ENCODE measurements at regions not wholly inside any gene's neighbourhood (a gene's known extent, or its start where the extent isn't known, plus 50 kb on each side); places are given as distances from the start of the nearest gene placed in this dataset.
"Not testable (repeated sequence)": the region's sequence is repeated elsewhere in the genome, so short reads cannot be mapped to it uniquely, and the experiment has no call there.

GRCh38 chr17:33929181-33929724, 325.8 kb upstream of the CCL2 start:
- Histone ChIP-seq H3K79me2 (ENCODE audit: control insufficient read depth, insufficient read depth, low read length, unreplicated experiment) (no peaks in the 10 kb centered on the region), H3K27ac (ENCODE audit: low read depth, low read length) (no peak overlapping the region), H3K4me1 (ENCODE audit: control insufficient read depth, insufficient read depth, low read length, unreplicated experiment) (no peaks in the 10 kb centered on the region), H3K27me3 (ENCODE audit: insufficient read depth, low read length) (no peaks in the 10 kb centered on the region), H2AFZ (ENCODE audit: low read length, unreplicated experiment) (no peak overlapping the region), H3K36me3 (ENCODE audit: insufficient read depth, low read length) (no peaks in the 10 kb centered on the region), H3K4me3 (ENCODE audit: low read depth, low read length) (no peak overlapping the region)

GRCh38 chr17:33931148-33931814, 323.8 kb upstream of the CCL2 start:
- H2AFZ ChIP-seq (ENCODE audit: low read length, unreplicated experiment); H3K4me1 ChIP-seq (ENCODE audit: control insufficient read depth, insufficient read depth, low read length, unreplicated experiment); H3K36me3 ChIP-seq (ENCODE audit: insufficient read depth, low read length); H3K79me2 ChIP-seq (ENCODE audit: control insufficient read depth, insufficient read depth, low read length, unreplicated experiment); H3K27ac ChIP-seq (ENCODE audit: low read depth, low read length); H3K27me3 ChIP-seq (ENCODE audit: insufficient read depth, low read length); H3K4me3 ChIP-seq (ENCODE audit: low read depth, low read length): not testable (repeated sequence)

- no peaks in the 10 kb centered on the region for H3K4me1 ChIP-seq (ENCODE audit: control insufficient read depth, insufficient read depth, low read length, unreplicated experiment)
Measured at GRCh38 chr17:33932996-33933395, 322.1 kb upstream of the CCL2 start.

GRCh38 chr17:33933576-33933975, 321.5 kb upstream of the CCL2 start:
- Histone ChIP-seq H3K79me2 (ENCODE audit: control insufficient read depth, insufficient read depth, low read length, unreplicated experiment) (no peaks in the 10 kb centered on the region), H3K27ac (ENCODE audit: low read depth, low read length) (no peak overlapping the region), H3K36me3 (ENCODE audit: insufficient read depth, low read length) (no peaks in the 10 kb centered on the region), H3K27me3 (ENCODE audit: insufficient read depth, low read length) (no peaks in the 10 kb centered on the region), H2AFZ (ENCODE audit: low read length, unreplicated experiment) (no peak overlapping the region), H3K4me3 (ENCODE audit: low read depth, low read length) (no peak overlapping the region), H3K4me1 (ENCODE audit: control insufficient read depth, insufficient read depth, low read length, unreplicated experiment) (no peaks in the 10 kb centered on the region)

More at GRCh38 chr17:33932996-33933395, 322.1 kb upstream of the CCL2 start:
- no peak overlapping the region for H3K27ac ChIP-seq (ENCODE audit: low read depth, low read length)
- H3K79me2 ChIP-seq (ENCODE audit: control insufficient read depth, insufficient read depth, low read length, unreplicated experiment) = no peaks in the 10 kb centered on the region
- H3K4me3 ChIP-seq (ENCODE audit: low read depth, low read length) = no peak overlapping the region
- H2AFZ ChIP-seq (ENCODE audit: low read length, unreplicated experiment) = no peak overlapping the region
- H3K27me3 ChIP-seq (ENCODE audit: insufficient read depth, low read length) = no peaks in the 10 kb centered on the region
- no peaks in the 10 kb centered on the region for H3K36me3 ChIP-seq (ENCODE audit: insufficient read depth, low read length)

- Histone ChIP-seq H3K36me3 (ENCODE audit: insufficient read depth, low read length) (no peaks in the 10 kb centered on the region), H2AFZ (ENCODE audit: low read length, unreplicated experiment) (no peak overlapping the region), H3K4me1 (ENCODE audit: control insufficient read depth, insufficient read depth, low read length, unreplicated experiment) (no peaks in the 10 kb centered on the region), H3K27ac (ENCODE audit: low read depth, low read length) (no peak overlapping the region), H3K27me3 (ENCODE audit: insufficient read depth, low read length) (no peaks in the 10 kb centered on the region), H3K4me3 (ENCODE audit: low read depth, low read length) (no peak overlapping the region), H3K79me2 (ENCODE audit: control insufficient read depth, insufficient read depth, low read length, unreplicated experiment) (no peaks in the 10 kb centered on the region)
Measured at GRCh38 chr17:33934696-33935095, 320.4 kb upstream of the CCL2 start.

- Histone ChIP-seq H3K79me2 (ENCODE audit: control insufficient read depth, insufficient read depth, low read length, unreplicated experiment) (no peaks in the 10 kb centered on the region), H3K36me3 (ENCODE audit: insufficient read depth, low read length) (no peaks in the 10 kb centered on the region), H3K27ac (ENCODE audit: low read depth, low read length) (no peak overlapping the region), H2AFZ (ENCODE audit: low read length, unreplicated experiment) (no peak overlapping the region), H3K4me1 (ENCODE audit: control insufficient read depth, insufficient read depth, low read length, unreplicated experiment) (no peaks in the 10 kb centered on the region), H3K4me3 (ENCODE audit: low read depth, low read length) (no peak overlapping the region), H3K27me3 (ENCODE audit: insufficient read depth, low read length) (no peaks in the 10 kb centered on the region)
Measured at GRCh38 chr17:33935822-33936221, 319.3 kb upstream of the CCL2 start.

GRCh38 chr17:33936764-33937163, 318.3 kb upstream of the CCL2 start:
- H3K79me2 ChIP-seq (ENCODE audit: control insufficient read depth, insufficient read depth, low read length, unreplicated experiment) = no peaks in the 10 kb centered on the region
- no peaks in the 10 kb centered on the region for H3K4me1 ChIP-seq (ENCODE audit: control insufficient read depth, insufficient read depth, low read length, unreplicated experiment)
- H3K36me3 ChIP-seq (ENCODE audit: insufficient read depth, low read length) = no peaks in the 10 kb centered on the region
- no peaks in the 10 kb centered on the region for H3K27me3 ChIP-seq (ENCODE audit: insufficient read depth, low read length)
- H3K27ac ChIP-seq (ENCODE audit: low read depth, low read length) = no peak overlapping the region
- H2AFZ ChIP-seq (ENCODE audit: low read length, unreplicated experiment) = no peak overlapping the region
- H3K4me3 ChIP-seq (ENCODE audit: low read depth, low read length) = no peak overlapping the region

- Histone ChIP-seq H3K4me3 (ENCODE audit: low read depth, low read length) (no peak overlapping the region), H3K27me3 (ENCODE audit: insufficient read depth, low read length) (no peaks in the 10 kb centered on the region), H3K79me2 (ENCODE audit: control insufficient read depth, insufficient read depth, low read length, unreplicated experiment) (no peaks in the 10 kb centered on the region), H3K36me3 (ENCODE audit: insufficient read depth, low read length) (no peaks in the 10 kb centered on the region), H3K27ac (ENCODE audit: low read depth, low read length) (no peak overlapping the region), H2AFZ (ENCODE audit: low read length, unreplicated experiment) (no peak overlapping the region), H3K4me1 (ENCODE audit: control insufficient read depth, insufficient read depth, low read length, unreplicated experiment) (no peaks in the 10 kb centered on the region)
Measured at GRCh38 chr17:33939959-33940358, 315.1 kb upstream of the CCL2 start.

GRCh38 chr17:33940769-33941370, 314.2 kb upstream of the CCL2 start:
- Histone ChIP-seq H3K36me3 (ENCODE audit: insufficient read depth, low read length) (no peaks in the 10 kb centered on the region), H2AFZ (ENCODE audit: low read length, unreplicated experiment) (no peak overlapping the region), H3K4me1 (ENCODE audit: control insufficient read depth, insufficient read depth, low read length, unreplicated experiment) (no peaks in the 10 kb centered on the region), H3K27me3 (ENCODE audit: insufficient read depth, low read length) (no peaks in the 10 kb centered on the region), H3K4me3 (ENCODE audit: low read depth, low read length) (no peak overlapping the region), H3K27ac (ENCODE audit: low read depth, low read length) (no peak overlapping the region), H3K79me2 (ENCODE audit: control insufficient read depth, insufficient read depth, low read length, unreplicated experiment) (no peaks in the 10 kb centered on the region)

- no peak overlapping the region for H2AFZ ChIP-seq (ENCODE audit: low read length, unreplicated experiment)
- H3K79me2 ChIP-seq (ENCODE audit: control insufficient read depth, insufficient read depth, low read length, unreplicated experiment) = no peaks in the 10 kb centered on the region
Measured at GRCh38 chr17:33941744-33942143, 313.3 kb upstream of the CCL2 start.

GRCh38 chr17:33942414-33942813, 312.7 kb upstream of the CCL2 start:
- Histone ChIP-seq H3K27me3 (ENCODE audit: insufficient read depth, low read length) (no peaks in the 10 kb centered on the region), H3K27ac (ENCODE audit: low read depth, low read length) (no peak overlapping the region), H3K4me3 (ENCODE audit: low read depth, low read length) (no peak overlapping the region), H3K36me3 (ENCODE audit: insufficient read depth, low read length) (no peaks in the 10 kb centered on the region), H3K79me2 (ENCODE audit: control insufficient read depth, insufficient read depth, low read length, unreplicated experiment) (no peaks in the 10 kb centered on the region), H3K4me1 (ENCODE audit: control insufficient read depth, insufficient read depth, low read length, unreplicated experiment) (no peaks in the 10 kb centered on the region), H2AFZ (ENCODE audit: low read length, unreplicated experiment) (no peak overlapping the region)

More at GRCh38 chr17:33941744-33942143, 313.3 kb upstream of the CCL2 start:
- H3K4me3 ChIP-seq (ENCODE audit: low read depth, low read length) = no peak overlapping the region
- H3K4me1 ChIP-seq (ENCODE audit: control insufficient read depth, insufficient read depth, low read length, unreplicated experiment) = no peaks in the 10 kb centered on the region
- no peaks in the 10 kb centered on the region for H3K27me3 ChIP-seq (ENCODE audit: insufficient read depth, low read length)
- H3K36me3 ChIP-seq (ENCODE audit: insufficient read depth, low read length) = no peaks in the 10 kb centered on the region
- no peak overlapping the region for H3K27ac ChIP-seq (ENCODE audit: low read depth, low read length)
